Loucy (cell line): ENCODE measurements at regions not wholly inside any gene's neighbourhood (a gene's known extent, or its start where the extent isn't known, plus 50 kb on each side); places are given as distances from the start of the nearest gene placed in this dataset.

ENCODE experiments used
- EZH2phosphoT487 ChIP-seq: fragments of 200-600 bp; IDR thresholded peaks from 2 replicates; pipeline ENCODE4 v1.6.1; 2018; ENCODE audit warnings: antibody characterized with exemption, mild to moderate bottlenecking, moderate library complexity, borderline replicate concordance
- TF ChIP-seq, protein P1 (sequence below): fragments of 200-600 bp; sonication (generic); conservative IDR thresholded peaks from 2 replicates; pipeline ENCODE4 v1.5.1; 2014; ENCODE audit warnings: mild to moderate bottlenecking, antibody characterized with exemption, low read length

DNA sequence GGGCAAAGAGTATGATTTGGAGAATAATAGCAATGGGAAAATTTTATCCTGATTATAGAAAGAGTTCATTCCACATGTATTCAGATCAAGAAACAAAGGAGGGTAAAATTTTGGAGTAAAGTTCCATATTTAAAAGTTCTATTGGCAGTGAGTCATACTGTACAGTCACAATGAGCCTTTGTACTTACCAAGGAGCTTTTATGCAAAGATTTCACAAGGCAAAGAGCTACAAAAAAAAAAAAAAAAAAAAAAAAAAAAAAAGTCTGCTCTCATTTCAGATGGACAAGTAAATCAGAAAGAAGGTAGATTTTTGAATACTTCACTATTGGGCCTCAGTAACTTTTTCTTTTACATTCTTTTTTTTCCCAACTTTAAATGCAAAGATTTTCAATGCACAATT, 1802.2 kb upstream of the PIK3C3 start:
- TF ChIP-seq, protein P1, sequence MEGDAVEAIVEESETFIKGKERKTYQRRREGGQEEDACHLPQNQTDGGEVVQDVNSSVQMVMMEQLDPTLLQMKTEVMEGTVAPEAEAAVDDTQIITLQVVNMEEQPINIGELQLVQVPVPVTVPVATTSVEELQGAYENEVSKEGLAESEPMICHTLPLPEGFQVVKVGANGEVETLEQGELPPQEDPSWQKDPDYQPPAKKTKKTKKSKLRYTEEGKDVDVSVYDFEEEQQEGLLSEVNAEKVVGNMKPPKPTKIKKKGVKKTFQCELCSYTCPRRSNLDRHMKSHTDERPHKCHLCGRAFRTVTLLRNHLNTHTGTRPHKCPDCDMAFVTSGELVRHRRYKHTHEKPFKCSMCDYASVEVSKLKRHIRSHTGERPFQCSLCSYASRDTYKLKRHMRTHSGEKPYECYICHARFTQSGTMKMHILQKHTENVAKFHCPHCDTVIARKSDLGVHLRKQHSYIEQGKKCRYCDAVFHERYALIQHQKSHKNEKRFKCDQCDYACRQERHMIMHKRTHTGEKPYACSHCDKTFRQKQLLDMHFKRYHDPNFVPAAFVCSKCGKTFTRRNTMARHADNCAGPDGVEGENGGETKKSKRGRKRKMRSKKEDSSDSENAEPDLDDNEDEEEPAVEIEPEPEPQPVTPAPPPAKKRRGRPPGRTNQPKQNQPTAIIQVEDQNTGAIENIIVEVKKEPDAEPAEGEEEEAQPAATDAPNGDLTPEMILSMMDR, result no peak
- TF ChIP-seq EZH2phosphoT487, result no peak
